ENCODE measurements at regions not wholly inside any gene's neighbourhood (a gene's known extent, or its start where the extent isn't known, plus 50 kb on each side); places are given as distances from the start of the nearest gene placed in this dataset.

DNA sequence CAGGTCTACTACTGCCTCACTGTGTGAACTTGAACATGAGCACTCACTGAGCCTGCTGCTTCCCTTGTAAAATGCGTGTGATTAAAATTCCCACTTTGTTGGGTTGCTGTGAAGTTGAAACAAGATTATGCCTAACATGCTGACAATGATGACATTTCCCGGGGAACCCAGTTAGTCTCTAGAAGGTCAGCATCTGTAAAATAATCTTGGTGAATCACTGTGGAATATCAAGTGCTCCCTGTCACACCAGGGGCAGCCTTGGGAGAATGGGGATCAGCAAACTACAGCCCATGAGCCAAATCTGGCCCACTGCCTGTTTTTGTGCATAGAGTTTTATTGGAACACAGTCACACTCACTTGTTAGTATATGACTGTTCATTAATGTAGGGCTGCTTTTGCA, 335.2 kb downstream of the MIAT start:
- H3K27me3 ChIP-seq, result peaks cover 9% of the 10 kb centered on the region

DNA sequence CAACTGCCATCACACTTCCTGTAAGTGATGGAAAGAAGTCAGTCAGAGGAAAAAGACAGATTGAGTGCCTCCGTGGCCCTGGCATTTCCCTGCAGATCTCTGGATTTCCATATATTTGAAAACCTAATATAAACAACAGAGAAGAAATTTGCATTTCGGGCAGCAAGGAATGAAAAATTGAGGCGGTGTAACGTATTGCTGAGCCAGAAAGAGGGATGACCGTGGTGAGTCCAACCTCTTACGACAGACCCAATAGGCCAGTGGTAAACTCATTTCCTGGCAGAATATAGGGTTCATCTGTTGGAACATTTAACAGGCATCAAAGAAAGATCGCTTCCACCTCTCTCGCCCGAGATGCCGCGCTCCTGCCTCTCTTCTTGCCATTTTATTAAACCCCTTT, 336.5 kb downstream of the MIAT start:
- Histone ChIP-seq H3K4me1 (ENCODE audit: control insufficient read depth in 1 of 2, insufficient read depth in 1 of 2, low read depth in 1 of 2, low read length in 1 of 2) (no peaks in the 10 kb centered on the region), H3K27me3 (peaks cover 9% of the 10 kb centered on the region), H3K27ac (no peak overlapping the region), H3K9me3 (no peaks in the 10 kb centered on the region), H3K36me3 (no peaks in the 10 kb centered on the region), H3K4me3 (ENCODE audit: low read depth in 1 of 2, low read length in 1 of 2) (no peak overlapping the region)
- TF ChIP-seq, protein P1, sequence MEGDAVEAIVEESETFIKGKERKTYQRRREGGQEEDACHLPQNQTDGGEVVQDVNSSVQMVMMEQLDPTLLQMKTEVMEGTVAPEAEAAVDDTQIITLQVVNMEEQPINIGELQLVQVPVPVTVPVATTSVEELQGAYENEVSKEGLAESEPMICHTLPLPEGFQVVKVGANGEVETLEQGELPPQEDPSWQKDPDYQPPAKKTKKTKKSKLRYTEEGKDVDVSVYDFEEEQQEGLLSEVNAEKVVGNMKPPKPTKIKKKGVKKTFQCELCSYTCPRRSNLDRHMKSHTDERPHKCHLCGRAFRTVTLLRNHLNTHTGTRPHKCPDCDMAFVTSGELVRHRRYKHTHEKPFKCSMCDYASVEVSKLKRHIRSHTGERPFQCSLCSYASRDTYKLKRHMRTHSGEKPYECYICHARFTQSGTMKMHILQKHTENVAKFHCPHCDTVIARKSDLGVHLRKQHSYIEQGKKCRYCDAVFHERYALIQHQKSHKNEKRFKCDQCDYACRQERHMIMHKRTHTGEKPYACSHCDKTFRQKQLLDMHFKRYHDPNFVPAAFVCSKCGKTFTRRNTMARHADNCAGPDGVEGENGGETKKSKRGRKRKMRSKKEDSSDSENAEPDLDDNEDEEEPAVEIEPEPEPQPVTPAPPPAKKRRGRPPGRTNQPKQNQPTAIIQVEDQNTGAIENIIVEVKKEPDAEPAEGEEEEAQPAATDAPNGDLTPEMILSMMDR (IDR thresholded peaks at IDR 0.05), result no peak

More for the DNA sequence above, 335.2 kb downstream of the MIAT start:
- TF ChIP-seq, protein P1 (IDR thresholded peaks at IDR 0.05), result no peak
- Histone ChIP-seq H3K36me3 (no peaks in the 10 kb centered on the region), H3K9me3 (no peaks in the 10 kb centered on the region), H3K27ac (no peak overlapping the region), H3K4me1 (ENCODE audit: control insufficient read depth in 1 of 2, insufficient read depth in 1 of 2, low read depth in 1 of 2, low read length in 1 of 2) (no peaks in the 10 kb centered on the region), H3K4me3 (ENCODE audit: low read depth in 1 of 2, low read length in 1 of 2) (no peak overlapping the region)

DNA sequence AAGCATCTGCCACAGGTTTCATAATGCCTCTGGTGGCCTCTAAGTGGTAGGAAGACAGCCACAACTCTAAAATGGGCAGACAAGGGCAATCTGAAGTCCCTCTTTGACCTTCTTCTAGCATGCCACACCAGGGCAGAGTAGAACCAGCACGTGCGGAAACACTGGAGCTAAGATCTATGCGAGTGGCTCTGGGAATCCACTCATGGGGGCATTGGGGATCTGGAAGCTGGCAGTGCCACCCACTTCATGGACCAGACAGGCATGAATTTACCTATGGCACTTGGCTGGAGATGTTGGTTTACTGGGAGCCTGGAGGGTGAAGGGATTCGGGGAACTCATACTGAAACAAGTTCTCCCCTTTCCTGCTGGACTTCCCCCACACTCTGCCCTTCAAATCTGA, 337.4 kb downstream of the MIAT start:
- no peaks in the 10 kb centered on the region for H3K4me1 ChIP-seq (ENCODE audit: control insufficient read depth in 1 of 2, insufficient read depth in 1 of 2, low read depth in 1 of 2, low read length in 1 of 2)
- TF ChIP-seq, protein P1 (IDR thresholded peaks at IDR 0.05), result no peak
- no peaks in the 10 kb centered on the region for H3K36me3 ChIP-seq
- H3K27me3 ChIP-seq, result peaks cover 9% of the 10 kb centered on the region
- no peaks in the 10 kb centered on the region for H3K9me3 ChIP-seq
- H3K27ac ChIP-seq, result no peak overlapping the region
- H3K4me3 ChIP-seq (ENCODE audit: low read depth in 1 of 2, low read length in 1 of 2), result no peak overlapping the region

DNA sequence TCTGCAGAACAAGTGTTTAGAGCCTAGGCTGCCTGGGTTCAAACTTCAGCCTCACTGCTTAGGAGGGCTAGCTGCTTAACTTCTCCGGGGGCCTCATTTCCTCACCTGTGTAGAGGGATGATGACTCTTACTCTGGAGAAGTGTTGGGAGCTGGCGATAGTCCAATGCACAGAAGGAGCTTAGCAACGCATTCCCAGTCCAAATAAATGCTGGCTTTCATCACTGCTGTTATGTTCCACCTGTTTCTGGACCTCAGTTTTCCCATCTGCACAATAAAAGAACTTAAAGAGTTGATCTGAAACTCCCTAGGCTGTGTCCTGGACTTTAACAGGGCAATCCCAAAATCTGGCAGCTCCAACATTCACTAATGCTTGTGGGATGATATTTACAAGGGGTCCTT, 337.8 kb downstream of the MIAT start:
- Histone ChIP-seq H3K27ac (no peak overlapping the region), H3K9me3 (no peaks in the 10 kb centered on the region), H3K36me3 (no peaks in the 10 kb centered on the region), H3K27me3 (peaks cover 6% of the 10 kb centered on the region), H3K4me1 (ENCODE audit: control insufficient read depth in 1 of 2, insufficient read depth in 1 of 2, low read depth in 1 of 2, low read length in 1 of 2) (no peaks in the 10 kb centered on the region), H3K4me3 (ENCODE audit: low read depth in 1 of 2, low read length in 1 of 2) (no peak overlapping the region)
- TF ChIP-seq, protein P1 (IDR thresholded peaks at IDR 0.05), result no peak

DNA sequence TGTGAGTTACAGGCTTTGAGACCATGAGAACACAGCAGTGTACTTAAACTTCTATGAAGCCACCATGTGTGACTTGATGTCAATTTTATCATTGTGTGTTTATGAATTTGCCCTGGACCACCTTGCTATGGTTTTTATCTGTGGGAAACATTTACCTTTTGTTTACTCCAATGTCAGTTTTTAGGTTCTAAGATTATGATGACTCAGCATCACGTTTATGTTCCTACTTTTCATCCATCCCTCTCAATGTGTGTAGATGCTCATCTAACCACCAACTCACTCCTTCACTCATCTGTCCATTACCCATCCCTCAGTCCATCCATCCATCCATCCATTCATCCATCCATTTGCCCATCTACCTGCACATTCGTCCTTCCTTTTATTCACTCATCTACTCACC, 338.8 kb downstream of the MIAT start:
- Histone ChIP-seq H3K4me1 (ENCODE audit: control insufficient read depth in 1 of 2, insufficient read depth in 1 of 2, low read depth in 1 of 2, low read length in 1 of 2) (no peaks in the 10 kb centered on the region), H3K4me3 (ENCODE audit: low read depth in 1 of 2, low read length in 1 of 2) (no peak overlapping the region), H3K27ac (no peak overlapping the region), H3K36me3 (no peaks in the 10 kb centered on the region), H3K9me3 (no peaks in the 10 kb centered on the region), H3K27me3 (no peaks in the 10 kb centered on the region)
- TF ChIP-seq, protein P1 (IDR thresholded peaks at IDR 0.05), result no peak

DNA sequence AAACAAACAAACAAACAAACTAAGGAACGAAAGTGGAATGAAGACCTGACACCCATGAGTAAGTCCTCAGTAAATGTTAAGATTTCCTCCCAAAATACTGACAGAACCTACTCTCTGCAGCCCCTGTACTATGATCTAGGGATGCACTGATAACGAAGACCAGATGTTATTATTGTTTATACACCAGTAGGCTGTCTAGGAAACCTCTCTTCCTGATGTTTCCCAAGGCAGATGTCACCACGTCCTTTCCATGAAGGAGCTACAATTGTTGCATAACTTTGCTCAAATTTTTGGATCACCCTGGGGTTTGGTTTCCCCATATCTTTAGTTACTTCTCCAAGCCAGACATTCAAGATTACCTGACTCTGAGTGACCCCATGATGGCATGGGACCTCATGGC, 340.7 kb downstream of the MIAT start:
- H3K4me1 ChIP-seq (ENCODE audit: control insufficient read depth in 1 of 2, insufficient read depth in 1 of 2, low read depth in 1 of 2, low read length in 1 of 2), result no peaks in the 10 kb centered on the region
- no peaks in the 10 kb centered on the region for H3K27me3 ChIP-seq
- no peak overlapping the region for H3K27ac ChIP-seq
- H3K36me3 ChIP-seq, result no peaks in the 10 kb centered on the region
- H3K9me3 ChIP-seq, result no peaks in the 10 kb centered on the region
- no peak overlapping the region for H3K4me3 ChIP-seq (ENCODE audit: low read depth in 1 of 2, low read length in 1 of 2)
- TF ChIP-seq, protein P1 (IDR thresholded peaks at IDR 0.05), result no peak
